VCaP (cell line): ENCODE measurements at regions not wholly inside any gene's neighbourhood (a gene's known extent, or its start where the extent isn't known, plus 50 kb on each side); places are given as distances from the start of the nearest gene placed in this dataset.

Experiments
- H3K27ac ChIP-seq: fragments of 450-650 bp; 2 replicates; pipeline ENCODE4 v1.5.1; 2017
- TF ChIP-seq, protein P1 (sequence below): fragments of 450-650 bp; conservative IDR thresholded peaks from 2 replicates; pipeline ENCODE4 v1.5.1; 2017; ENCODE audit warnings: mild to moderate bottlenecking, moderate library complexity

DNA sequence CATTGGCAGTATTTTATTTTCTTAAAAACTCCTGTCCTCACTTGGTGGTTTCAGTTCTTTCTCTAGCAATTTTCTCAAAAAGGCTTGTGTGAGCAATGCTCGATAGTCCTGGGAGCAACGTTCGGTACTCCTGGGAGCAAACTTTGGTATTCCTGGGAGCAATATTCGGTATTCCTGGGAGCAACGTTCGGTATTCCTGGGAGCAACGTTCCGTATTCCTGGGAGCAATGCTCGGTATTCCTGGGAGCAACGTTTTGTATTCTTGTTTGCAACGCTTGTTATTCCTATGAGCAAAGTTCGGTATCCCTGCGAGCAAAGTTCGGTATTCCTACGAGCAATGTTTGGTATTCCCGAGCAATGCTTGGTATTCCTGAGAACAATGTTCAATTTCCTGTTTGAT, 362.0 kb upstream of the ADARB2 start:
- H3K27ac ChIP-seq, result no peak overlapping the region
- TF ChIP-seq, protein P1, sequence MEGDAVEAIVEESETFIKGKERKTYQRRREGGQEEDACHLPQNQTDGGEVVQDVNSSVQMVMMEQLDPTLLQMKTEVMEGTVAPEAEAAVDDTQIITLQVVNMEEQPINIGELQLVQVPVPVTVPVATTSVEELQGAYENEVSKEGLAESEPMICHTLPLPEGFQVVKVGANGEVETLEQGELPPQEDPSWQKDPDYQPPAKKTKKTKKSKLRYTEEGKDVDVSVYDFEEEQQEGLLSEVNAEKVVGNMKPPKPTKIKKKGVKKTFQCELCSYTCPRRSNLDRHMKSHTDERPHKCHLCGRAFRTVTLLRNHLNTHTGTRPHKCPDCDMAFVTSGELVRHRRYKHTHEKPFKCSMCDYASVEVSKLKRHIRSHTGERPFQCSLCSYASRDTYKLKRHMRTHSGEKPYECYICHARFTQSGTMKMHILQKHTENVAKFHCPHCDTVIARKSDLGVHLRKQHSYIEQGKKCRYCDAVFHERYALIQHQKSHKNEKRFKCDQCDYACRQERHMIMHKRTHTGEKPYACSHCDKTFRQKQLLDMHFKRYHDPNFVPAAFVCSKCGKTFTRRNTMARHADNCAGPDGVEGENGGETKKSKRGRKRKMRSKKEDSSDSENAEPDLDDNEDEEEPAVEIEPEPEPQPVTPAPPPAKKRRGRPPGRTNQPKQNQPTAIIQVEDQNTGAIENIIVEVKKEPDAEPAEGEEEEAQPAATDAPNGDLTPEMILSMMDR, result no peak

DNA sequence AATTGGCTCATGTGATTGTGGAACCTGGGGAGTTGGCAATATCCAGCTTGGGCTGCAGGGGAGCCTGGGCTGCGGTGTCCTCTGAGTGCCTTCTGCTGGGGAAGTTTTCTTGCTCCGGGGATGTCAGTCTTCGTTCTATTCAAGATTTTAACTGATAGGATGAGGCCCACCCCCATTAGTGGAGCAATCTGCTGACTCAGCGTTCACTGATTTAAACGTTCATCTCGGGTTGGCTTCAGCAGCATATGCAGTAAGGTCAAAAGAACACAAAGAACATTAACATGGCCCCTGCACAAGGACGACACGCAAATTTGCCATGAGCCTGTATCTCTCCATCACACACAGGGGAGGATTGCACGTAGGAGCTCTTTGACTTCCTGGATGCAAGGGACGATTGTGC, 360.6 kb upstream of the ADARB2 start:
- TF ChIP-seq, protein P1, result no peak
- no peak overlapping the region for H3K27ac ChIP-seq

DNA sequence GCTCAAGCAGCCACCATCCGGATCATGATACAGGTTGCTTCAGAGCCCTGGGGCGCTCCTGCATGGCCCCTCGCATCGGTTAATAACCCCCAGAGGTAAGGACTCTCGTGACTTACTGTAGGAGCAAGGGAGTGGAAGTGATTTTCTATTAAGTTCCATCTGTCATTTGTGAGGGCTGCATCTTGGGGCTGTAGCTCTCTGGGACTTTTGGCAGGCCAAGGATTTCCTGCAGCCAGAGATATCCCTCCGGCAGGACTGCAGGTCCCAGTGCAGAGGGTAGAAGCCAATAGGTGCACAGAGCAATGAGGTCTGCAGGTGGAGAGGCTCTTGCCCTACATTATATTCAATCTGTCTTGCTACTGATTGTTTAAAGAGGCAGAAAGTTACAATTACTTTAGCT, 356.8 kb upstream of the ADARB2 start:
- H3K27ac ChIP-seq, result no peak overlapping the region
- TF ChIP-seq, protein P1, result no peak

DNA sequence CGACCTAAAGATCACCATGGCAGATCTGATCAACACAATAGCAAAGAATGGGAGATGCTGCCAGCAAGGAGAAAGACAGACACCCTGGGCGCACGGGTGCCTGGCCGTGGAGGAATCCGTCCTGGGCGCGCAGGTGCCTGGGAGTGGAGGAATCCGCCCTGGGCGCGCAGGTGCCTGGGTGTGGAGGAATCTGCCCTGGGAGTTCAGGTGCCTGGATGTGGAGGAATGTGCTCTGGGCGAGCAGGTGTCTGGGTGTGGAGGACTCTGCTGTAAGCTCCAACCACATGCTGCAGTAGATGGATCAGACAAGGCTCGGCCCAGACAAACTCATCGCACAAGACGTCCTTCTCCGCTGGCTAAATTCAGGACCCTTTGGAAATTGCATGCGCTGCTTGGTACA, 346.3 kb upstream of the ADARB2 start:
- TF ChIP-seq, protein P1, result no peak
- H3K27ac ChIP-seq, result no peak overlapping the region

DNA sequence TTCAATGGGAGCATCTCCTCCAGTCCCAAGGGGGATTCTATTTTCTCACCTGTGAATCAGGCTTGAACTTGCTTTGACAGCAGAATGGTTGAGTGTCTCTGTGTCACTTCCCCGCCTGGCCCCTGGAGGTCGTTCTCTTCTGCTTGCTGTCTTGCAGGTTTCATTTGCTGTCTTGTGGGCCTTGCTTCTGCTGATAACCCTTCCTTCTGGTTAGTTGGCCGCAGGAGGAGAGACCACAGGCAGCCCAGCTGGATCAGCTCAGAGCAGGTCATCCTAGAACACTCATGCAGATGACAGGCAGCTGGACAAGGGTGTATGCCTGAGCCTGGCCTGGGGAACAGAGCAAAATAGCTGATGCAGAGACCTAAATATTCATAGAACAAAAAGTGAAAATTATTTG, 344.2 kb upstream of the ADARB2 start:
- TF ChIP-seq, protein P1, result no peak
- H3K27ac ChIP-seq, result no peak overlapping the region

DNA sequence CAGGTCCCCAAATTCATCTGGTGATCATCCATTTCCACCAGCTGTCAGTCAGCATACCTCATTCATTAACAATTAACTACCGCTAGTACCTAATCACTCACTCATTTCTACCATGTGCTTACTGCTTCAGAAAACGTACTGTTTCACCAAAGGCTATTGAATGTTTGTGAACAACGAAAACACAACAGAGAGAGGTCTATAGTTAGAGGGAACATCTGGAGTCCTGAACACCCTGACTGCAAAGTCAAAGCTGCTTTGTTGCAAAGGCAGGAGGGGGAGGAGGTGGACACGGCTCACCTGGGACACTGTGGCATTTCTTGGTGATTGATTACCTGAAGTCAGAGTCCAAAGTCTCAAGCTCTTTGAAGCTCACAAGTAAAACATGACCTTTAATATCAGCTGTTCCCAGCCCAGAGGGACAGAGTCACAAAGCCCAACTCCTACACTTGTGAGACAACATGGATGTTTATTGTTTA, 342.3 kb upstream of the ADARB2 start:
- TF ChIP-seq, protein P1, result no peak

DNA sequence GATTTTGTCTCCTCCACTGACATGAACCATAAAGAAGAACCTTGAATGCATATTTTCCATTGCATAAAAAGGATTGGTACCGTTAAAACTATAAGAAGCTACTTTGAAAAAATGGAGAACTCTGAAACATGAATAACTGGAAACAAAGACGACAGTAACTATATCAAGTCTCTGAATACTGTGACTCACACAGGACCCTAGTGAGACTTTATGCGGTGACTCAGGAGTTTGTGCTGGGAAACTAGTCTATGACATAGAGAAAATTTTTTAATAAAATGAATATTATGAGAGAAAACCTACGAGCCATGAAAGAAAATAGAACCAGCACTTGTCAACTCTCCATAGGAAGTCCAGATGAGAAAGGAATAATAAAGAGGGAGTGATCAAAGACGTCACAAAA, 339.9 kb upstream of the ADARB2 start:
- TF ChIP-seq, protein P1, result no peak
- H3K27ac ChIP-seq, result no peak overlapping the region

More for the DNA sequence above, 342.3 kb upstream of the ADARB2 start:
- H3K27ac ChIP-seq, result no peak overlapping the region
